ENCODE measurements at regions not wholly inside any gene's neighbourhood (a gene's known extent, or its start where the extent isn't known, plus 50 kb on each side); places are given as distances from the start of the nearest gene placed in this dataset.

- DNase-seq (ENCODE audit: insufficient read length, low spot score) (no peak), FAIRE-seq (no peak)
Observed at GRCh38 chr18:37710726-37711125, 145.1 kb upstream of the CELF4 start.

GRCh38 chr18:37709740-37710139 is 144.1 kb upstream of the CELF4 start:
- no peak for FAIRE-seq
- no peak for DNase-seq (ENCODE audit: insufficient read length, low spot score)

GRCh38 chr18:37705016-37705415 is 139.4 kb upstream of the CELF4 start:
- FAIRE-seq: no peak
- DNase-seq (ENCODE audit: insufficient read length, low spot score): no peak

GRCh38 chr18:37702841-37703240 is 137.2 kb upstream of the CELF4 start:
- FAIRE-seq: no peak
- DNase-seq (ENCODE audit: insufficient read length, low spot score): no peak

- FAIRE-seq (no peak), DNase-seq (ENCODE audit: insufficient read length, low spot score) (no peak)
Observed at GRCh38 chr18:37701967-37702366, 136.4 kb upstream of the CELF4 start.

- DNase-seq (ENCODE audit: insufficient read length, low spot score) (no peak), FAIRE-seq (no peak)
Observed at GRCh38 chr18:37698508-37699040, 133.0 kb upstream of the CELF4 start.

GRCh38 chr18:37694516-37694915 is 128.9 kb upstream of the CELF4 start:
- FAIRE-seq (no peak), DNase-seq (ENCODE audit: insufficient read length, low spot score) (no peak)

GRCh38 chr18:37691162-37691561 is 125.6 kb upstream of the CELF4 start:
- FAIRE-seq: no peak
- no peak for DNase-seq (ENCODE audit: insufficient read length, low spot score)

- no peak for FAIRE-seq
- DNase-seq (ENCODE audit: insufficient read length, low spot score): no peak
Observed at GRCh38 chr18:37689841-37690240, 124.2 kb upstream of the CELF4 start.

- DNase-seq (ENCODE audit: insufficient read length, low spot score) (no peak), FAIRE-seq (no peak)
Observed at GRCh38 chr18:37684590-37684989, 119.0 kb upstream of the CELF4 start.

GRCh38 chr18:37684183-37684582 is 118.6 kb upstream of the CELF4 start:
- DNase-seq (ENCODE audit: insufficient read length, low spot score): no peak
- FAIRE-seq: no peak

- DNase-seq (ENCODE audit: insufficient read length, low spot score): no peak
- no peak for FAIRE-seq
Observed at GRCh38 chr18:37680911-37681310, 115.3 kb upstream of the CELF4 start.

- DNase-seq (ENCODE audit: insufficient read length, low spot score) (no peak), FAIRE-seq (no peak)
Observed at GRCh38 chr18:37676276-37676675, 110.7 kb upstream of the CELF4 start.

GRCh38 chr18:37675699-37676098 is 110.1 kb upstream of the CELF4 start:
- FAIRE-seq: no peak
- no peak for DNase-seq (ENCODE audit: insufficient read length, low spot score)

GRCh38 chr18:37674570-37674969 is 109.0 kb upstream of the CELF4 start:
- DNase-seq (ENCODE audit: insufficient read length, low spot score) (no peak), FAIRE-seq (no peak)

GRCh38 chr18:37673671-37674070 is 108.1 kb upstream of the CELF4 start:
- FAIRE-seq: no peak
- no peak for DNase-seq (ENCODE audit: insufficient read length, low spot score)

GRCh38 chr18:37672932-37673595 is 107.5 kb upstream of the CELF4 start:
- no peak for FAIRE-seq
- no peak for DNase-seq (ENCODE audit: insufficient read length, low spot score)

- DNase-seq (ENCODE audit: insufficient read length, low spot score) (no peak), FAIRE-seq (no peak)
Observed at GRCh38 chr18:37672001-37672400, 106.4 kb upstream of the CELF4 start.

- no peak for FAIRE-seq
- DNase-seq (ENCODE audit: insufficient read length, low spot score): no peak
Observed at GRCh38 chr18:37671530-37671929, 105.9 kb upstream of the CELF4 start.

- no peak for DNase-seq (ENCODE audit: insufficient read length, low spot score)
- no peak for FAIRE-seq
Observed at GRCh38 chr18:37671119-37671518, 105.5 kb upstream of the CELF4 start.

GRCh38 chr18:37669991-37670534 is 104.5 kb upstream of the CELF4 start:
- no peak for DNase-seq (ENCODE audit: insufficient read length, low spot score)
- no peak for FAIRE-seq

GRCh38 chr18:37668971-37669747 is 103.6 kb upstream of the CELF4 start:
- DNase-seq (ENCODE audit: insufficient read length, low spot score) (no peak), FAIRE-seq (no peak)
